CD4-positive, CD25-positive, alpha-beta regulatory T cell (primary cell): ENCODE measurements at regions not wholly inside any gene's neighbourhood (a gene's known extent, or its start where the extent isn't known, plus 50 kb on each side); places are given as distances from the start of the nearest gene placed in this dataset.

Experiments
- ATAC-seq, 2 donors: fragments of 150-1000 bp; cut with Tn5 transposase; one replicate each; pipeline ENCODE4 v1.10.0; 2021; ENCODE audit warnings: low read depth in 2 of 2, moderate number of reproducible peaks in 2 of 2, moderate library complexity in 1 of 2
- DNase-seq, 3 donors: peaks; one replicate each; pipeline versions ENCODE4 v3.0.0 to v3.0.0-alpha.2; 2012 to 2022; ENCODE audit warnings: mixed read lengths in 1 of 3
- H3K27ac ChIP-seq: one replicate; pipeline ENCODE4 v1.7.0; 2013; ENCODE audit warnings: mild to moderate bottlenecking, low read length; ENCODE audit not compliant: insufficient read depth, poor library complexity, severe bottlenecking
- H3K27me3 ChIP-seq: one replicate; pipeline ENCODE4 v1.7.0; 2013; ENCODE audit warnings: low read length; ENCODE audit not compliant: control insufficient read depth, insufficient read depth
- H3K36me3 ChIP-seq: one replicate; pipeline ENCODE4 v1.7.0; 2013; ENCODE audit warnings: mild to moderate bottlenecking, low read length, moderate library complexity; ENCODE audit not compliant: control insufficient read depth, insufficient read depth
- H3K4me1 ChIP-seq: 2 replicates; pipeline ENCODE4 v1.7.0; 2013; ENCODE audit warnings: mild to moderate bottlenecking, low read length; ENCODE audit not compliant: insufficient read depth, control insufficient read depth, poor library complexity, severe bottlenecking
- H3K4me3 ChIP-seq: one replicate; pipeline ENCODE4 v1.7.0; 2013; ENCODE audit warnings: low read depth, mild to moderate bottlenecking, low read length, moderate library complexity
- H3K9me3 ChIP-seq, 2 experiments: 1 replicate in 1 of 2; 2 replicates in 1 of 2; pipeline ENCODE4 v1.7.0; 2013; ENCODE audit warnings: low read length in 2 of 2, mild to moderate bottlenecking in 1 of 2, moderate library complexity in 1 of 2; ENCODE audit not compliant: control insufficient read depth in 2 of 2
- H3K27ac Mint-ChIP-seq, 3 donors: one replicate each; pipeline ENCODE4 v1.8.0; 2020 to 2022; ENCODE audit warnings: mild to moderate bottlenecking in 3 of 3, mixed read lengths in 3 of 3, moderate library complexity in 2 of 3
- H3K27me3 Mint-ChIP-seq: one replicate; pipeline ENCODE4 v1.8.0; 2022; ENCODE audit warnings: mild to moderate bottlenecking, mixed read lengths
- H3K36me3 Mint-ChIP-seq: one replicate; pipeline ENCODE4 v1.8.0; 2020; ENCODE audit warnings: mixed read lengths
- H3K4me1 Mint-ChIP-seq, 4 donors: one replicate each; pipeline ENCODE4 v1.8.0; 2020 to 2022; ENCODE audit warnings: mixed read lengths in 4 of 4, mild to moderate bottlenecking in 1 of 4
- H3K4me3 Mint-ChIP-seq, 4 donors: one replicate each; pipeline ENCODE4 v1.8.0; 2020 to 2022; ENCODE audit warnings: mild to moderate bottlenecking in 4 of 4, mixed read lengths in 4 of 4, moderate library complexity in 3 of 4
- H3K9me3 Mint-ChIP-seq, 7 donors: one replicate each; pipeline ENCODE4 v1.8.0; 2020 to 2022; ENCODE audit warnings: mixed read lengths in 7 of 7, mild to moderate bottlenecking in 3 of 7, moderate library complexity in 2 of 7

GRCh38 chr4:112848911-112849310, 200.5 kb upstream of the ANK2 start:
- H3K9me3 ChIP-seq: no peaks in the 10 kb centered on the region
- H3K4me1 ChIP-seq: no peaks in the 10 kb centered on the region
- DNase-seq (no peak), ATAC-seq (no peak)
- no peaks in the 10 kb centered on the region for H3K36me3 ChIP-seq
- Mint-ChIP-seq H3K9me3 (peaks cover 0 to 2% (median 0%) of the 10 kb centered on the region in 7 donors), H3K27me3 (peaks cover 5% of the 10 kb centered on the region), H3K4me3 (no peak overlapping the region), H3K27ac (no peak overlapping the region), H3K4me1 (no peaks in the 10 kb centered on the region), H3K36me3 (no peaks in the 10 kb centered on the region)
- H3K4me3 ChIP-seq: no peak overlapping the region
- no peak overlapping the region for H3K27ac ChIP-seq
- H3K27me3 ChIP-seq: no peaks in the 10 kb centered on the region

GRCh38 chr4:112852601-112853000, 196.9 kb upstream of the ANK2 start:
- ATAC-seq (no peak), DNase-seq (no peak)
- Histone ChIP-seq H3K36me3 (no peaks in the 10 kb centered on the region), H3K4me3 (no peak overlapping the region), H3K9me3 (no peaks in the 10 kb centered on the region), H3K4me1 (no peaks in the 10 kb centered on the region), H3K27me3 (no peaks in the 10 kb centered on the region), H3K27ac (no peak overlapping the region)
- Mint-ChIP-seq H3K4me1 (peaks cover 0 to 1% (median 0%) of the 10 kb centered on the region in 4 donors), H3K27me3 (peaks cover 5% of the 10 kb centered on the region), H3K27ac (no peak overlapping the region), H3K4me3 (no peak overlapping the region), H3K36me3 (no peaks in the 10 kb centered on the region), H3K9me3 (peaks cover 0 to 2% (median 0%) of the 10 kb centered on the region in 7 donors)

GRCh38 chr4:112853662-112854256, 195.7 kb upstream of the ANK2 start:
- Histone ChIP-seq H3K4me3 (no peak overlapping the region), H3K27me3 (no peaks in the 10 kb centered on the region), H3K4me1 (no peaks in the 10 kb centered on the region), H3K36me3 (no peaks in the 10 kb centered on the region), H3K27ac (no peak overlapping the region), H3K9me3 (no peaks in the 10 kb centered on the region)
- H3K27me3 Mint-ChIP-seq: peaks cover 5% of the 10 kb centered on the region
- peaks cover 0 to 1% (median 0%) of the 10 kb centered on the region in 4 donors for H3K4me1 Mint-ChIP-seq
- H3K36me3 Mint-ChIP-seq: no peaks in the 10 kb centered on the region
- H3K9me3 Mint-ChIP-seq: peaks cover 0 to 2% (median 0%) of the 10 kb centered on the region in 7 donors
- ATAC-seq (no peak), DNase-seq (no peak)
- H3K4me3 Mint-ChIP-seq: no peak overlapping the region
- H3K27ac Mint-ChIP-seq: peak overlapping the region in 1 of 3 donors; percentile 58

GRCh38 chr4:112854420-112854819, 195.0 kb upstream of the ANK2 start:
- DNase-seq (no peak), ATAC-seq (no peak)
- Histone ChIP-seq H3K9me3 (no peaks in the 10 kb centered on the region), H3K36me3 (no peaks in the 10 kb centered on the region), H3K27me3 (no peaks in the 10 kb centered on the region), H3K27ac (no peak overlapping the region), H3K4me1 (no peaks in the 10 kb centered on the region), H3K4me3 (no peak overlapping the region)
- peak overlapping the region in 1 of 3 donors; percentile 21 for H3K27ac Mint-ChIP-seq
- H3K36me3 Mint-ChIP-seq: no peaks in the 10 kb centered on the region
- no peak overlapping the region for H3K4me3 Mint-ChIP-seq
- H3K27me3 Mint-ChIP-seq: peaks cover 5% of the 10 kb centered on the region
- peaks cover 0 to 1% (median 0%) of the 10 kb centered on the region in 4 donors for H3K4me1 Mint-ChIP-seq
- H3K9me3 Mint-ChIP-seq: peaks cover 0 to 2% (median 0%) of the 10 kb centered on the region in 7 donors

- no peak overlapping the region for H3K27ac ChIP-seq
- Mint-ChIP-seq H3K9me3 (peaks cover 0 to 2% (median 0%) of the 10 kb centered on the region in 7 donors), H3K27ac (no peak overlapping the region), H3K27me3 (peaks cover 5% of the 10 kb centered on the region), H3K4me1 (peaks cover 0 to 1% (median 0%) of the 10 kb centered on the region in 4 donors), H3K4me3 (no peak overlapping the region), H3K36me3 (no peaks in the 10 kb centered on the region)
- DNase-seq (no peak), ATAC-seq (no peak)
- no peaks in the 10 kb centered on the region for H3K27me3 ChIP-seq
- no peaks in the 10 kb centered on the region for H3K36me3 ChIP-seq
- H3K4me3 ChIP-seq: no peak overlapping the region
- no peaks in the 10 kb centered on the region for H3K4me1 ChIP-seq
- no peaks in the 10 kb centered on the region for H3K9me3 ChIP-seq
Measured at GRCh38 chr4:112855058-112855457, 194.4 kb upstream of the ANK2 start.

- Histone ChIP-seq H3K4me3 (no peak overlapping the region), H3K36me3 (no peaks in the 10 kb centered on the region), H3K27ac (no peak overlapping the region), H3K27me3 (no peaks in the 10 kb centered on the region), H3K4me1 (no peaks in the 10 kb centered on the region), H3K9me3 (no peaks in the 10 kb centered on the region)
- no peaks in the 10 kb centered on the region for H3K36me3 Mint-ChIP-seq
- DNase-seq: no peak
- no peaks in the 10 kb centered on the region for H3K27me3 Mint-ChIP-seq
- H3K27ac Mint-ChIP-seq: no peak overlapping the region
- ATAC-seq: no peak
- peaks cover 0 to 1% (median 0%) of the 10 kb centered on the region in 4 donors for H3K4me1 Mint-ChIP-seq
- H3K4me3 Mint-ChIP-seq: no peak overlapping the region
- no peaks in the 10 kb centered on the region for H3K9me3 Mint-ChIP-seq
Measured at GRCh38 chr4:112857461-112857860, 192.0 kb upstream of the ANK2 start.

- no peak overlapping the region for H3K27ac Mint-ChIP-seq
- Histone ChIP-seq H3K4me3 (no peak overlapping the region), H3K4me1 (no peaks in the 10 kb centered on the region), H3K36me3 (no peaks in the 10 kb centered on the region), H3K27ac (no peak overlapping the region), H3K9me3 (no peaks in the 10 kb centered on the region), H3K27me3 (no peaks in the 10 kb centered on the region)
- H3K4me3 Mint-ChIP-seq: no peak overlapping the region
- H3K27me3 Mint-ChIP-seq: no peaks in the 10 kb centered on the region
- peaks cover 0 to 1% (median 0%) of the 10 kb centered on the region in 4 donors for H3K4me1 Mint-ChIP-seq
- H3K9me3 Mint-ChIP-seq: no peaks in the 10 kb centered on the region
- ATAC-seq (no peak), DNase-seq (no peak)
- no peaks in the 10 kb centered on the region for H3K36me3 Mint-ChIP-seq
Measured at GRCh38 chr4:112858751-112859150, 190.7 kb upstream of the ANK2 start.

GRCh38 chr4:112859456-112860184, 189.8 kb upstream of the ANK2 start:
- H3K27me3 ChIP-seq: no peaks in the 10 kb centered on the region
- no peak for DNase-seq
- H3K27ac ChIP-seq: no peak overlapping the region
- no peak for ATAC-seq
- H3K9me3 Mint-ChIP-seq: no peaks in the 10 kb centered on the region
- H3K27me3 Mint-ChIP-seq: no peaks in the 10 kb centered on the region
- H3K27ac Mint-ChIP-seq: no peak overlapping the region
- no peaks in the 10 kb centered on the region for H3K4me1 ChIP-seq
- no peak overlapping the region for H3K4me3 Mint-ChIP-seq
- H3K4me1 Mint-ChIP-seq: no peaks in the 10 kb centered on the region
- no peaks in the 10 kb centered on the region for H3K36me3 ChIP-seq
- H3K9me3 ChIP-seq: no peaks in the 10 kb centered on the region
- H3K4me3 ChIP-seq: no peak overlapping the region
- H3K36me3 Mint-ChIP-seq: no peaks in the 10 kb centered on the region
